Immature natural killer cell (primary cell): ENCODE measurements at regions not wholly inside any gene's neighbourhood (a gene's known extent, or its start where the extent isn't known, plus 50 kb on each side); places are given as distances from the start of the nearest gene placed in this dataset.
"Not testable (repeated sequence)": the region's sequence is repeated elsewhere in the genome, so short reads cannot be mapped to it uniquely, and the experiment has no call there.

ENCODE experiments used
- DNase-seq, 3 donors: peaks; one replicate each; pipeline ENCODE4 v3.0.0; 2022; ENCODE audit warnings: mixed read lengths in 1 of 3
- H3K27ac Mint-ChIP-seq, 6 donors: one replicate each; pipeline ENCODE4 v1.8.0; 2020; ENCODE audit warnings: mixed read lengths in 6 of 6, mild to moderate bottlenecking in 5 of 6, inconsistent platforms in 4 of 6, moderate library complexity in 3 of 6
- H3K27me3 Mint-ChIP-seq, 3 donors: one replicate each; pipeline ENCODE4 v1.8.0; 2020 to 2021; ENCODE audit warnings: low read depth in 3 of 3, mild to moderate bottlenecking in 3 of 3, mixed read lengths in 3 of 3, moderate library complexity in 3 of 3, inconsistent platforms in 1 of 3
- H3K36me3 Mint-ChIP-seq, 3 donors: one replicate each; pipeline ENCODE4 v1.8.0; 2020; ENCODE audit warnings: mixed read lengths in 3 of 3, inconsistent platforms in 2 of 3, mild to moderate bottlenecking in 2 of 3
- H3K4me1 Mint-ChIP-seq, 2 donors: one replicate each; pipeline ENCODE4 v1.8.0; 2020; ENCODE audit warnings: inconsistent platforms in 2 of 2, mild to moderate bottlenecking in 2 of 2, mixed read lengths in 2 of 2, moderate library complexity in 1 of 2
- H3K4me3 Mint-ChIP-seq, 5 donors: one replicate each; pipeline ENCODE4 v1.8.0; 2020; ENCODE audit warnings: mild to moderate bottlenecking in 5 of 5, mixed read lengths in 5 of 5, inconsistent platforms in 3 of 5, moderate library complexity in 3 of 5
- H3K9me3 Mint-ChIP-seq, 6 donors: one replicate each; pipeline ENCODE4 v1.8.0; 2020; ENCODE audit warnings: mild to moderate bottlenecking in 6 of 6, mixed read lengths in 6 of 6, inconsistent platforms in 4 of 6, moderate library complexity in 3 of 6

- Mint-ChIP-seq H3K27me3 (no peaks in the 10 kb centered on the region), H3K4me1 (peaks cover 0 to 11% of the 10 kb centered on the region in 2 donors), H3K9me3 (peaks cover 6 to 63% (median 22%) of the 10 kb centered on the region in 6 donors), H3K4me3 (no peak overlapping the region), H3K27ac (no peak overlapping the region), H3K36me3 (no peaks in the 10 kb centered on the region)
- no peak for DNase-seq
Measured at GRCh38 chr18:39235118-39235719, 1669.6 kb upstream of the CELF4 start.

GRCh38 chr18:39232937-39233336, 1667.3 kb upstream of the CELF4 start:
- Mint-ChIP-seq H3K27ac (no peak overlapping the region), H3K4me3 (no peak overlapping the region), H3K4me1 (peaks cover 0 to 11% of the 10 kb centered on the region in 2 donors), H3K9me3 (peaks cover 2 to 64% (median 26%) of the 10 kb centered on the region in 6 donors), H3K36me3 (no peaks in the 10 kb centered on the region), H3K27me3 (no peaks in the 10 kb centered on the region)
- no peak for DNase-seq

GRCh38 chr18:39232490-39232889, 1666.9 kb upstream of the CELF4 start:
- Mint-ChIP-seq H3K9me3 (peaks cover 2 to 63% (median 24%) of the 10 kb centered on the region in 6 donors), H3K27ac (no peak overlapping the region), H3K36me3 (no peaks in the 10 kb centered on the region), H3K4me1 (peaks cover 0 to 11% of the 10 kb centered on the region in 2 donors), H3K4me3 (peak overlapping the region in 1 of 5 donors; percentile 12), H3K27me3 (no peaks in the 10 kb centered on the region)
- no peak for DNase-seq

GRCh38 chr18:39230086-39230803, 1664.6 kb upstream of the CELF4 start:
- peaks cover 2 to 72% (median 28%) of the 10 kb centered on the region in 6 donors for H3K9me3 Mint-ChIP-seq
- no peak for DNase-seq
- H3K36me3 Mint-ChIP-seq, result no peaks in the 10 kb centered on the region
- H3K27ac Mint-ChIP-seq, result no peak overlapping the region
- H3K4me3 Mint-ChIP-seq, result no peak overlapping the region
- H3K27me3 Mint-ChIP-seq, result no peaks in the 10 kb centered on the region
- H3K4me1 Mint-ChIP-seq, result peaks cover 0 to 17% of the 10 kb centered on the region in 2 donors

- not testable (repeated sequence) for H3K27ac Mint-ChIP-seq, H3K36me3 Mint-ChIP-seq, H3K4me3 Mint-ChIP-seq, DNase-seq, H3K27me3 Mint-ChIP-seq
- Mint-ChIP-seq H3K4me1 (peaks cover 0 to 17% of the 10 kb centered on the region in 2 donors), H3K9me3 (peaks cover 2 to 69% (median 22%) of the 10 kb centered on the region in 6 donors)
Measured at GRCh38 chr18:39227769-39228168, 1662.2 kb upstream of the CELF4 start.

- no peak for DNase-seq
- Mint-ChIP-seq H3K27me3 (no peaks in the 10 kb centered on the region), H3K4me1 (peaks cover 0 to 6% of the 10 kb centered on the region in 2 donors), H3K36me3 (no peaks in the 10 kb centered on the region), H3K27ac (no peak overlapping the region), H3K4me3 (peak overlapping the region in 1 of 5 donors; percentile 21), H3K9me3 (peaks cover 2 to 56% (median 14%) of the 10 kb centered on the region in 6 donors)
Measured at GRCh38 chr18:39225373-39225772, 1659.8 kb upstream of the CELF4 start.

- peaks cover 0 to 6% of the 10 kb centered on the region in 2 donors for H3K4me1 Mint-ChIP-seq
- no peak overlapping the region for H3K27ac Mint-ChIP-seq
- peaks cover 2 to 51% (median 12%) of the 10 kb centered on the region in 6 donors for H3K9me3 Mint-ChIP-seq
- no peak overlapping the region for H3K4me3 Mint-ChIP-seq
- no peak for DNase-seq
- H3K36me3 Mint-ChIP-seq, result no peaks in the 10 kb centered on the region
- no peaks in the 10 kb centered on the region for H3K27me3 Mint-ChIP-seq
Measured at GRCh38 chr18:39223283-39223682, 1657.7 kb upstream of the CELF4 start.

- Mint-ChIP-seq H3K27ac (no peak overlapping the region), H3K36me3 (peaks cover 0 to under 1% (median 0%) of the 10 kb centered on the region in 3 donors), H3K27me3 (peaks cover 0 to 1% (median 0%) of the 10 kb centered on the region in 3 donors), H3K4me3 (no peak overlapping the region), H3K4me1 (no peaks in the 10 kb centered on the region), H3K9me3 (peaks cover 6 to 59% (median 16%) of the 10 kb centered on the region in 6 donors)
- no peak for DNase-seq
Measured at GRCh38 chr18:39215920-39216319, 1650.3 kb upstream of the CELF4 start.

GRCh38 chr18:39211461-39211860, 1645.9 kb upstream of the CELF4 start:
- Mint-ChIP-seq H3K9me3 (peaks cover 6 to 49% (median 15%) of the 10 kb centered on the region in 6 donors), H3K27me3 (peaks cover 0 to 1% (median 0%) of the 10 kb centered on the region in 3 donors), H3K4me1 (no peaks in the 10 kb centered on the region), H3K36me3 (peaks cover 0 to 6% (median 0%) of the 10 kb centered on the region in 3 donors), H3K4me3 (no peak overlapping the region), H3K27ac (no peak overlapping the region)
- DNase-seq, result no peak

GRCh38 chr18:39209173-39209572, 1643.6 kb upstream of the CELF4 start:
- Mint-ChIP-seq H3K36me3 (peaks cover 0 to 6% (median 0%) of the 10 kb centered on the region in 3 donors), H3K27me3 (peaks cover 0 to 1% (median 0%) of the 10 kb centered on the region in 3 donors), H3K4me3 (no peak overlapping the region), H3K4me1 (no peaks in the 10 kb centered on the region), H3K27ac (no peak overlapping the region), H3K9me3 (peaks cover 6 to 50% (median 10%) of the 10 kb centered on the region in 6 donors)
- DNase-seq, result no peak

- H3K27me3 Mint-ChIP-seq, result peaks cover 0 to 1% (median 0%) of the 10 kb centered on the region in 3 donors
Measured at GRCh38 chr18:39208729-39209128, 1643.1 kb upstream of the CELF4 start.

GRCh38 chr18:39208190-39208589, 1642.6 kb upstream of the CELF4 start:
- Mint-ChIP-seq H3K27ac (no peak overlapping the region), H3K4me3 (no peak overlapping the region), H3K36me3 (peaks cover 0 to 6% (median 0%) of the 10 kb centered on the region in 3 donors), H3K27me3 (peaks cover 0 to 1% (median 0%) of the 10 kb centered on the region in 3 donors), H3K9me3 (peaks cover 6 to 50% (median 10%) of the 10 kb centered on the region in 6 donors), H3K4me1 (no peaks in the 10 kb centered on the region)
- no peak for DNase-seq

More at GRCh38 chr18:39208729-39209128, 1643.1 kb upstream of the CELF4 start:
- Mint-ChIP-seq H3K4me1 (no peaks in the 10 kb centered on the region), H3K27ac (no peak overlapping the region), H3K4me3 (no peak overlapping the region), H3K36me3 (peaks cover 0 to 6% (median 0%) of the 10 kb centered on the region in 3 donors), H3K9me3 (peaks cover 6 to 47% (median 10%) of the 10 kb centered on the region in 6 donors)
- DNase-seq, result no peak

GRCh38 chr18:39206398-39207103, 1641.0 kb upstream of the CELF4 start:
- not testable (repeated sequence) for H3K36me3 Mint-ChIP-seq, H3K27ac Mint-ChIP-seq, H3K27me3 Mint-ChIP-seq, DNase-seq, H3K4me3 Mint-ChIP-seq, H3K4me1 Mint-ChIP-seq
- H3K9me3 Mint-ChIP-seq, result peaks cover 6 to 51% (median 12%) of the 10 kb centered on the region in 6 donors
